ENCODE measurements at regions not wholly inside any gene's neighbourhood (a gene's known extent, or its start where the extent isn't known, plus 50 kb on each side); places are given as distances from the start of the nearest gene placed in this dataset.

- Histone ChIP-seq H3K79me2 (replicated peaks; ENCODE audit: insufficient read depth, low read length) (no peaks in the 10 kb centered on the region), H3K36me3 (ENCODE audit: insufficient read depth, low read length) (no peaks in the 10 kb centered on the region), H3F3A (ENCODE audit: insufficient read depth, low read length, poor library complexity, severe bottlenecking) (no peaks in the 10 kb centered on the region), H3K9me2 (ENCODE audit: insufficient read depth, low read length) (no peaks in the 10 kb centered on the region), H2AFZ (ENCODE audit: low read depth, low read length) (no peak overlapping the region), H3K27ac (ENCODE audit: low read length) (no peak overlapping the region), H3K4me2 (ENCODE audit: low read length) (no peak overlapping the region), H4K20me1 (ENCODE audit: insufficient read depth) (no peaks in the 10 kb centered on the region), H3K4me3 (ENCODE audit: low read length) (no peak overlapping the region), H3K9ac (ENCODE audit: low read length) (no peak overlapping the region), H3K9me3 (ENCODE audit: low read length) (no peaks in the 10 kb centered on the region), H3K27me3 (ENCODE audit: insufficient read depth, low read depth, low read length) (no peaks in the 10 kb centered on the region)
- no peak for TF ChIP-seq POLR2AphosphoS5 (IDR thresholded peaks at IDR 0.05)
- no peak for TF ChIP-seq TAF1 (IDR thresholded peaks at IDR 0.05; ENCODE audit: low read depth)
- no peak for TF ChIP-seq MXI1 (conservative IDR thresholded peaks at IDR 0.05; ENCODE audit: poor library complexity, severe bottlenecking)
- no peak for TF ChIP-seq REST (IDR thresholded peaks at IDR 0.05; ENCODE audit: borderline replicate concordance)
- no peak for TF ChIP-seq SMC3 (conservative IDR thresholded peaks at IDR 0.05; ENCODE audit: poor library complexity)
- TF ChIP-seq EZH2 (IDR thresholded peaks at IDR 0.05; ENCODE audit: borderline replicate concordance, insufficient read depth, low read length, poor library complexity, severe bottlenecking) = no peak
- no peak for TF ChIP-seq EP300 (conservative IDR thresholded peaks at IDR 0.05; ENCODE audit: poor library complexity, severe bottlenecking)
Measured at GRCh38 chr7:119944601-119944972, 328.4 kb upstream of the KCND2 start.

GRCh38 chr7:119945822-119946221, 327.2 kb upstream of the KCND2 start:
- Histone ChIP-seq H3K27ac (ENCODE audit: low read length) (no peak overlapping the region), H3K9me2 (ENCODE audit: insufficient read depth, low read length) (no peaks in the 10 kb centered on the region), H3F3A (ENCODE audit: insufficient read depth, low read length, poor library complexity, severe bottlenecking) (no peaks in the 10 kb centered on the region), H3K36me3 (ENCODE audit: insufficient read depth, low read length) (no peaks in the 10 kb centered on the region), H3K9ac (ENCODE audit: low read length) (no peak overlapping the region), H3K79me2 (replicated peaks; ENCODE audit: insufficient read depth, low read length) (no peaks in the 10 kb centered on the region), H2AFZ (ENCODE audit: low read depth, low read length) (no peak overlapping the region), H4K20me1 (ENCODE audit: insufficient read depth) (no peaks in the 10 kb centered on the region), H3K9me3 (ENCODE audit: low read length) (no peaks in the 10 kb centered on the region), H3K4me3 (ENCODE audit: low read length) (no peak overlapping the region), H3K27me3 (ENCODE audit: insufficient read depth, low read depth, low read length) (no peaks in the 10 kb centered on the region), H3K4me2 (ENCODE audit: low read length) (no peak overlapping the region)
- no peak for TF ChIP-seq CTCF (IDR thresholded peaks at IDR 0.05; ENCODE audit: poor library complexity, severe bottlenecking)
- no peak for TF ChIP-seq MXI1 (conservative IDR thresholded peaks at IDR 0.05; ENCODE audit: poor library complexity, severe bottlenecking)
- TF ChIP-seq EZH2 (IDR thresholded peaks at IDR 0.05; ENCODE audit: borderline replicate concordance, insufficient read depth, low read length, poor library complexity, severe bottlenecking) = no peak
- no peak for TF ChIP-seq RAD21 (conservative IDR thresholded peaks at IDR 0.05)
- no peak for TF ChIP-seq REST (IDR thresholded peaks at IDR 0.05; ENCODE audit: borderline replicate concordance)
- TF ChIP-seq TAF1 (IDR thresholded peaks at IDR 0.05; ENCODE audit: low read depth) = no peak
- no peak for TF ChIP-seq EP300 (conservative IDR thresholded peaks at IDR 0.05; ENCODE audit: poor library complexity, severe bottlenecking)
- no peak for TF ChIP-seq SMC3 (conservative IDR thresholded peaks at IDR 0.05; ENCODE audit: poor library complexity)
- no peak for TF ChIP-seq POLR2AphosphoS5 (IDR thresholded peaks at IDR 0.05)

Data from neural cell (in vitro differentiated cells).